ENCODE measurements at regions not wholly inside any gene's neighbourhood (a gene's known extent, or its start where the extent isn't known, plus 50 kb on each side); places are given as distances from the start of the nearest gene placed in this dataset.
A peak's percentile ranks its signal among the peaks of the same experiment; 100 is the strongest.
"Not testable (repeated sequence)": the region's sequence is repeated elsewhere in the genome, so short reads cannot be mapped to it uniquely, and the experiment has no call there.

DNA sequence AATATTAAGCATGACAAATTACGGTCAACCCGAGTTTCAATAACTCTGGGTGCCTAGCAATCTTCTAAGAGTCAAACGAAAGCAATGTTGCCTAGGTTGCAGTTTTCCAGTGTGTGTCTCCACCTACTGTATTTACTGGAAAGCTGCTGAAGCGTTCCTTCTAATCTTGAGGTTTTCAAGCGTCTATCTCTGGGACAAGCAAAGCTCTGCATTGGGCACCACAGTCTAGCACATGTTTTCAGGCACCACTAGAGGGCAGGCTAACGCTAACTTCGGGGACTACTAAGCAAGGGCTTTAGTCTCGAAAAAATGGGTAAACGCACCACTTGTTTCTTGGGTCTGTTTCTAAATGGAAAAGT, 82.7 kb upstream of the KIF2A start:
- TF ChIP-seq, protein P1, sequence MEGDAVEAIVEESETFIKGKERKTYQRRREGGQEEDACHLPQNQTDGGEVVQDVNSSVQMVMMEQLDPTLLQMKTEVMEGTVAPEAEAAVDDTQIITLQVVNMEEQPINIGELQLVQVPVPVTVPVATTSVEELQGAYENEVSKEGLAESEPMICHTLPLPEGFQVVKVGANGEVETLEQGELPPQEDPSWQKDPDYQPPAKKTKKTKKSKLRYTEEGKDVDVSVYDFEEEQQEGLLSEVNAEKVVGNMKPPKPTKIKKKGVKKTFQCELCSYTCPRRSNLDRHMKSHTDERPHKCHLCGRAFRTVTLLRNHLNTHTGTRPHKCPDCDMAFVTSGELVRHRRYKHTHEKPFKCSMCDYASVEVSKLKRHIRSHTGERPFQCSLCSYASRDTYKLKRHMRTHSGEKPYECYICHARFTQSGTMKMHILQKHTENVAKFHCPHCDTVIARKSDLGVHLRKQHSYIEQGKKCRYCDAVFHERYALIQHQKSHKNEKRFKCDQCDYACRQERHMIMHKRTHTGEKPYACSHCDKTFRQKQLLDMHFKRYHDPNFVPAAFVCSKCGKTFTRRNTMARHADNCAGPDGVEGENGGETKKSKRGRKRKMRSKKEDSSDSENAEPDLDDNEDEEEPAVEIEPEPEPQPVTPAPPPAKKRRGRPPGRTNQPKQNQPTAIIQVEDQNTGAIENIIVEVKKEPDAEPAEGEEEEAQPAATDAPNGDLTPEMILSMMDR (IDR thresholded peaks at IDR 0.05; ENCODE audit: low read depth, low read length, missing input control): peak; percentile 26
- not testable (repeated sequence) for TF ChIP-seq YY1 (IDR thresholded peaks at IDR 0.05)
